ENCODE measurements at regions not wholly inside any gene's neighbourhood (a gene's known extent, or its start where the extent isn't known, plus 50 kb on each side); places are given as distances from the start of the nearest gene placed in this dataset.

GRCh38 chr1:226461087-226461486, 53.2 kb upstream of the PARP1 start:
- peak; percentile 7 for DNase-seq

GRCh38 chr1:226463925-226464586, 56.2 kb upstream of the PARP1 start:
- DNase-seq = no peak

- DNase-seq = peak; percentile 32
Observed at GRCh38 chr1:226464587-226464971, 56.7 kb upstream of the PARP1 start.

- no peak for DNase-seq
Observed at GRCh38 chr1:226466296-226466695, 58.4 kb upstream of the PARP1 start.

GRCh38 chr1:226467443-226467842, 59.5 kb upstream of the PARP1 start:
- no peak for DNase-seq

- DNase-seq = no peak
Observed at GRCh38 chr1:226470921-226471866, 63.3 kb upstream of the PARP1 start.

GRCh38 chr1:226473325-226473724, 65.4 kb upstream of the PARP1 start:
- no peak for DNase-seq

- no peak for DNase-seq
Observed at GRCh38 chr1:226474041-226474440, 66.1 kb upstream of the PARP1 start.

GRCh38 chr1:226474443-226475141, 66.7 kb upstream of the PARP1 start:
- no peak for DNase-seq

- no peak for DNase-seq
Observed at GRCh38 chr1:226475142-226475511, 67.2 kb upstream of the PARP1 start.

GRCh38 chr1:226476066-226476465, 68.2 kb upstream of the PARP1 start:
- no peak for DNase-seq

- DNase-seq = no peak
Observed at GRCh38 chr1:226476648-226477319, 68.9 kb upstream of the PARP1 start.

GRCh38 chr1:226479474-226479873, 69.1 kb upstream of the STUM start:
- DNase-seq = no peak

GRCh38 chr1:226480461-226480860, 68.1 kb upstream of the STUM start:
- no peak for DNase-seq

GRCh38 chr1:226481133-226481532, 67.4 kb upstream of the STUM start:
- no peak for DNase-seq

GRCh38 chr1:226482196-226482595, 66.4 kb upstream of the STUM start:
- DNase-seq = no peak

GRCh38 chr1:226482975-226483700, 65.4 kb upstream of the STUM start:
- no peak for DNase-seq

- DNase-seq = no peak
Observed at GRCh38 chr1:226485192-226485591, 63.4 kb upstream of the STUM start.

GRCh38 chr1:226486161-226486560, 62.4 kb upstream of the STUM start:
- DNase-seq = no peak

- no peak for DNase-seq
Observed at GRCh38 chr1:226487921-226488320, 60.6 kb upstream of the STUM start.

GRCh38 chr1:226489718-226490425, 58.7 kb upstream of the STUM start:
- DNase-seq = no peak

GRCh38 chr1:226490426-226490809, 58.1 kb upstream of the STUM start:
- no peak for DNase-seq

Measured in hematopoietic multipotent progenitor cell treated with erythropoietin and hydrocortisone succinate and interleukin-3 and kit ligand, for 8 days (in vitro differentiated cells).